ENCODE measurements at regions not wholly inside any gene's neighbourhood (a gene's known extent, or its start where the extent isn't known, plus 50 kb on each side); places are given as distances from the start of the nearest gene placed in this dataset.

DNA sequence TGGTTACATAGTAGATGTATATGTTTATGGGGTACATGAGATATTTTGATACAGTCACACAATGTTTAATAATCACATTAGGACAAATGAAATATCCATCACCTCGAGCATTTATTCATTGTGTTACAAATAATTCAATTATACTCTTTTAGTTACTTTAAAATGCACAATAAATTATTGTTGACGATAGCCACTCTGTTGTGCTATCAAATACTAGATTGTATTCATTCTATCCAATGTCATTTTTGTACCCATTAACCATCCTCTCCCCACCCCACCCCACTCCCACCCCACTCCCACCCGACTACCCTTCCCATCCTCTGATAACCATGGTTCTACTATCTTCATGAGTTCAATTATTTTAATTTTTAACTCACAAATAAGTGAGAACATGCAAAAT lies 585.4 kb downstream of the CDH26 start:
- no peak overlapping the region for H3K4me3 ChIP-seq (ENCODE audit: low read depth, low read length)
- TF ChIP-seq, protein P1, sequence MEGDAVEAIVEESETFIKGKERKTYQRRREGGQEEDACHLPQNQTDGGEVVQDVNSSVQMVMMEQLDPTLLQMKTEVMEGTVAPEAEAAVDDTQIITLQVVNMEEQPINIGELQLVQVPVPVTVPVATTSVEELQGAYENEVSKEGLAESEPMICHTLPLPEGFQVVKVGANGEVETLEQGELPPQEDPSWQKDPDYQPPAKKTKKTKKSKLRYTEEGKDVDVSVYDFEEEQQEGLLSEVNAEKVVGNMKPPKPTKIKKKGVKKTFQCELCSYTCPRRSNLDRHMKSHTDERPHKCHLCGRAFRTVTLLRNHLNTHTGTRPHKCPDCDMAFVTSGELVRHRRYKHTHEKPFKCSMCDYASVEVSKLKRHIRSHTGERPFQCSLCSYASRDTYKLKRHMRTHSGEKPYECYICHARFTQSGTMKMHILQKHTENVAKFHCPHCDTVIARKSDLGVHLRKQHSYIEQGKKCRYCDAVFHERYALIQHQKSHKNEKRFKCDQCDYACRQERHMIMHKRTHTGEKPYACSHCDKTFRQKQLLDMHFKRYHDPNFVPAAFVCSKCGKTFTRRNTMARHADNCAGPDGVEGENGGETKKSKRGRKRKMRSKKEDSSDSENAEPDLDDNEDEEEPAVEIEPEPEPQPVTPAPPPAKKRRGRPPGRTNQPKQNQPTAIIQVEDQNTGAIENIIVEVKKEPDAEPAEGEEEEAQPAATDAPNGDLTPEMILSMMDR (IDR thresholded peaks at IDR 0.05; ENCODE audit: low read depth, low read length), result no peak

DNA sequence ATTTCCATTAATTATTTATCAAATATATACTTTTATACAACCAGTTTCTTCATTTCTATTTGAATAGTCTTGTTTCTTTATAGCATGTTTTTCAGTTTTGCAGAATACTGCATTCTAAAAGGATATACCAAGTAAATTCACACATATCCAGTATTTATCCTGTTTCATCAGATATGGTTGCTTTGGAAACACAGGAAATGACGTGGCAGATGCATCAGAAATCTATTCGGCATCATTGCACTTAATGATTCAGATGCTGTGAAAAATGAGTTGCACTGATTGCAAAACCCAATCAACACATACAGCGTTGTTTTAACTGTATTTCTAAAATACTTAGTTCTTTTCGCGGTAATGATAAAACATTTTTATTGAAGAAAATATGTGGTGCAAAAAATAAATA lies 594.9 kb downstream of the CDH26 start:
- TF ChIP-seq, protein P1 (IDR thresholded peaks at IDR 0.05; ENCODE audit: low read depth, low read length), result no peak
- H3K4me3 ChIP-seq (ENCODE audit: low read depth, low read length), result no peak overlapping the region

DNA sequence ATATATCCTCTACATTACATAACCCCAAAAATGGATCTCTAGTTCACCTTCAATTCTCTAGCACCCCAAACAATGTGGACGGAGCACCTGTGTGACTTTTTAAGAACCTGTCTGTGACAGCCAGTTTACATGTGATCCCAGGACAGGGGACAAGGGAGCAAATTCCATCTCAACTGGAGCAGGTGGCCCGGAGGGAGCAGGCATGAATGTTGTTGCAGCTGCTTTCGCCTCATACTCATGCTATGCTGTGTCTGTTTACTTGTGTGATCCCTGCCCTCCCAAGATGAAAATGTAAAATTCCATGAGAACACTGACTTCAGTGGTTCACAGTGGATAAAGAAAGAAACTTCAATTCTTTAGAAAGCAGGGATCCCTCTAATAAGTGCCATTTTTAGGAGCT lies 600.3 kb downstream of the CDH26 start:
- TF ChIP-seq, protein P1 (IDR thresholded peaks at IDR 0.05; ENCODE audit: low read depth, low read length), result no peak
- H3K4me3 ChIP-seq (ENCODE audit: low read depth, low read length), result no peak overlapping the region

DNA sequence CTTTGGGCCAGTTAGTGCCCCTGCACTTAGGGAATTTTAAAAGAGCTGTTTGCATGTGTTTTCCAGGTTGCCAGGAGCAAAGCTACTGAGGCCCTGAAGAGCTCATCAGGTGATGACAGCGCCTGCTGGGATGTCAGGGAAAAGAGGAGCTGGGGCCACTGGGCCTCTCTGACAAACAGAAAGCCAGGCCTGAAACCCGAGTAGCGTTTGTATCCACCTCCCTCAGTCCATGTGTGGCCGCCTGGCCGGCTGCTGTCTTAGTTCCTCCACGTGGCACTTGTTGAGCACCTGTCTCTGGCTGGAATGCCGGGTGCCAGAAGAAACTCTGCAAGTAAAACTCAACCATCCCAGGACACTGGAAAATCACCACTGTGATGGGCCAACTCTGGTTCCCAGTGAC lies 601.2 kb downstream of the CDH26 start:
- no peak overlapping the region for H3K4me3 ChIP-seq (ENCODE audit: low read depth, low read length)
- TF ChIP-seq, protein P1 (IDR thresholded peaks at IDR 0.05; ENCODE audit: low read depth, low read length), result no peak

DNA sequence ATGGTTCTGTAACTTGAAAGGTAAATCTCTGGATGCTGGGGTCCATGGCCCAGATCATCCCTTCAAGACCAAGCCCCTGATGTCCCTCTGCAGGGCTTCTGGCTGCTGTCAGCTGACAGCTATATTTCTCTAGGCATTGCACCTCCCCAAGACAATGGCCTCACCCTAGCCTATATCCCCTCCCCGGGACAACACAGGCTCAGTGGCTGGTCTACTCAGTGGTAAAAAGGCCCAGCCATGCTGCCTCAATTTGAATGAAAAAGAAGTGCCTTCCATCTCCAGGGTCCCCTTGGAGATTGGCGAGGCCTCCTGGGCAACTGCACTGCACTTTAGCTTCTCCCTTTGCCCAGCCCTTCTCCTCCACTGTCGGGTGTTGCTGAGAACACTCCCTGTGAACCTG lies 602.8 kb downstream of the CDH26 start:
- H3K4me3 ChIP-seq (ENCODE audit: low read depth, low read length), result no peak overlapping the region
- TF ChIP-seq, protein P1 (IDR thresholded peaks at IDR 0.05; ENCODE audit: low read depth, low read length), result no peak

DNA sequence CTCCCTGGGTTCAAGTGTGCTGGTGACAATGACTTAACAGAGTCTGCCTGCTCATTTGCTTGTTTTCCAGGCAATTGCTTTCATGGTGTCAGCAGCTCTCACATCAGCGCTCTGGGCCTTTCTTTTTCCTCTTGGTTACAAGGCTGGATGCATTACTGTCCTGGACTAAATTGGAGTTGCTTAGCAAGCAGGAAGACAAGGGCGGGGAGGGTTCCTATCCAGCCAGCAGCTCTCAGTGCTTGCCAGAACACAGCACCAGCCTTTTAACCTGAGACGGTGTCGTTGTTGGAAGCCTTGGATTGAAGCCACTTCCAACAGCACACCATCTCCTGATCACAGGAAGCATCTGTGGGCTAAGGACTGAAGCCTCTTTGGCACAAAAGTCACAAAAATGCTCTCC lies 606.9 kb downstream of the CDH26 start:
- H3K4me3 ChIP-seq (ENCODE audit: low read depth, low read length), result no peak overlapping the region
- TF ChIP-seq, protein P1 (IDR thresholded peaks at IDR 0.05; ENCODE audit: low read depth, low read length), result no peak

DNA sequence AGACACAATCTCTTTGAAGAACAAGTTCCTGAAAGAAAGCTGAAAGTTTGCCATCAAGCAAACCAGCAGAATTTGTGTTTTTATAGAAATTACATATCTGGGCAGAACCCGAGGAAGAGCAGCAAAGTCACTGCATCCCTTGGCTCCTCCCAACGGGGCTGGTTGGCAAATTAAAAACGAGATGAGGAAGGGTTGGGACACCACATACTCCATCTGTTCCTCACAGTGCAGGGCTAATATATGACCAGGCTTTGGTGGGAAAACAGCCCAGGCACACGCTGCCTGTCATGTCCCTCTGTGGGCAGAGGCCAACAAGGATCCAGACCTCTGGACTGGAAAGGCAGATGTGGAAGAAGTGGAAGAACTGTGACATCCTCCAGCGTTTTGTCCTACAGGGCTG lies 607.3 kb downstream of the CDH26 start:
- no peak overlapping the region for H3K4me3 ChIP-seq (ENCODE audit: low read depth, low read length)
- TF ChIP-seq, protein P1 (IDR thresholded peaks at IDR 0.05; ENCODE audit: low read depth, low read length), result no peak
